B cell (primary cell): ENCODE measurements at regions not wholly inside any gene's neighbourhood (a gene's known extent, or its start where the extent isn't known, plus 50 kb on each side); places are given as distances from the start of the nearest gene placed in this dataset.

ENCODE experiments used
- CTCF ChIP-seq: fragments of 200-600 bp; IDR thresholded peaks from one replicate; pipeline ENCODE4 v1.8.0; 2022; ENCODE audit warnings: antibody characterized with exemption, mild to moderate bottlenecking
- EZH2 ChIP-seq: IDR thresholded peaks from 2 replicates; pipeline ENCODE4 v1.6.1; 2012; ENCODE audit warnings: borderline replicate concordance, low read depth, mild to moderate bottlenecking, moderate library complexity, low read length; ENCODE audit not compliant: insufficient read depth, poor library complexity, severe bottlenecking

GRCh38 chr1:29567257-29567656 lies 330.9 kb downstream of the PTPRU start:
- TF ChIP-seq CTCF = no peak
- no peak for TF ChIP-seq EZH2
